GM12891 (cell line): ENCODE measurements at regions not wholly inside any gene's neighbourhood (a gene's known extent, or its start where the extent isn't known, plus 50 kb on each side); places are given as distances from the start of the nearest gene placed in this dataset.

Experiments used
- PAX5 ChIP-seq: IDR thresholded peaks from 2 replicates; pipeline ENCODE4 v1.6.1; 2011; ENCODE audit warnings: low read length, moderate library complexity, mild to moderate bottlenecking; ENCODE audit not compliant: insufficient read depth, severe bottlenecking
- POLR2A ChIP-seq: IDR thresholded peaks from 2 replicates; pipeline ENCODE4 v1.6.1; 2011; ENCODE audit warnings: low read depth, low read length, control low read depth
- POLR2AphosphoS5 ChIP-seq: IDR thresholded peaks from 2 replicates; pipeline ENCODE4 v1.6.1; 2011; ENCODE audit warnings: low read depth, low read length, control low read depth
- TAF1 ChIP-seq: IDR thresholded peaks from 2 replicates; pipeline ENCODE4 v1.6.1; 2011; ENCODE audit warnings: low read depth, low read length, control low read depth

DNA sequence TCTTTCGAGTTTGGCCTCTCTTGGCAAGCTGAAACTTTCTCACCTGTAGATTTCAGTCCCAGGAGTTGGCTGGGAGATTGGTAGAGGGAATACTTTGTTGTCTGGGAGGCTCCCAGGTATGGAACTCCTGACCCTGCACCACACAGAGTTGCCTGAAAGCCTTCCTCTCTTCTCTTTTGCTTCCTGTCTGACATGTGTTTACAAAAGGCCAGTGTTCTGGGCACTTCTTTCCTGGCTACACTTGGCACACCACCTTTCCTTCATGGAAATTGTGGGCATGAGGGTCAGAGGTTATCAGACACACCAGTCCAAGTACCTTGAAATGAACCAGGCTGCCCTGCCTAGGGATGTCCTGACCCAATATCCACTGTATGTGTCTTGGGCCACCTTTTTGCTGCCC lies 123.7 kb downstream of the ABHD5 start:
- TF ChIP-seq POLR2AphosphoS5 (no peak), TAF1 (no peak), POLR2A (no peak), PAX5 (no peak)
